ENCODE measurements at regions not wholly inside any gene's neighbourhood (a gene's known extent, or its start where the extent isn't known, plus 50 kb on each side); places are given as distances from the start of the nearest gene placed in this dataset.

GRCh38 chr10:110432084-110432483 is 65.6 kb upstream of the DUSP5 start:
- H3K27me3 ChIP-seq (ENCODE audit: low read depth, low read length): no peaks in the 10 kb centered on the region

GRCh38 chr10:110432814-110433565 is 64.7 kb upstream of the DUSP5 start:
- Histone ChIP-seq H3K36me3 (ENCODE audit: control insufficient read depth in 1 of 2, insufficient read depth in 2 of 2, low read length in 2 of 2) (no peaks in the 10 kb centered on the region), H3K9me3 (ENCODE audit: control insufficient read depth in 1 of 2, low read length in 2 of 2) (no peaks in the 10 kb centered on the region), H3K27ac (ENCODE audit: low read length) (no peak overlapping the region), H3K27me3 (ENCODE audit: low read depth, low read length) (no peaks in the 10 kb centered on the region), H3K4me1 (ENCODE audit: control insufficient read depth in 1 of 2, insufficient read depth in 2 of 2, low read length in 2 of 2) (no peaks in the 10 kb centered on the region), H3K4me3 (ENCODE audit: low read depth in 1 of 2, low read length in 2 of 2) (no peak overlapping the region)

More at GRCh38 chr10:110432084-110432483, 65.6 kb upstream of the DUSP5 start:
- Histone ChIP-seq H3K36me3 (ENCODE audit: control insufficient read depth in 1 of 2, insufficient read depth in 2 of 2, low read length in 2 of 2) (no peaks in the 10 kb centered on the region), H3K4me3 (ENCODE audit: low read depth in 1 of 2, low read length in 2 of 2) (no peak overlapping the region), H3K27ac (ENCODE audit: low read length) (no peak overlapping the region), H3K4me1 (ENCODE audit: control insufficient read depth in 1 of 2, insufficient read depth in 2 of 2, low read length in 2 of 2) (no peaks in the 10 kb centered on the region), H3K9me3 (ENCODE audit: control insufficient read depth in 1 of 2, low read length in 2 of 2) (no peaks in the 10 kb centered on the region)

- no peaks in the 10 kb centered on the region for H3K4me1 ChIP-seq (ENCODE audit: control insufficient read depth in 1 of 2, insufficient read depth in 2 of 2, low read length in 2 of 2)
- no peak overlapping the region for H3K4me3 ChIP-seq (ENCODE audit: low read depth in 1 of 2, low read length in 2 of 2)
- no peaks in the 10 kb centered on the region for H3K9me3 ChIP-seq (ENCODE audit: control insufficient read depth in 1 of 2, low read length in 2 of 2)
- H3K36me3 ChIP-seq (ENCODE audit: control insufficient read depth in 1 of 2, insufficient read depth in 2 of 2, low read length in 2 of 2): no peaks in the 10 kb centered on the region
- H3K27me3 ChIP-seq (ENCODE audit: low read depth, low read length): no peaks in the 10 kb centered on the region
- H3K27ac ChIP-seq (ENCODE audit: low read length): no peak overlapping the region
These were observed 64.0 kb upstream of the DUSP5 start for GRCh38 chr10:110433740-110434139.

GRCh38 chr10:110434489-110435096 is 63.1 kb upstream of the DUSP5 start:
- Histone ChIP-seq H3K4me1 (ENCODE audit: control insufficient read depth in 1 of 2, insufficient read depth in 2 of 2, low read length in 2 of 2) (no peaks in the 10 kb centered on the region), H3K4me3 (ENCODE audit: low read depth in 1 of 2, low read length in 2 of 2) (no peak overlapping the region), H3K27me3 (ENCODE audit: low read depth, low read length) (no peaks in the 10 kb centered on the region), H3K9me3 (ENCODE audit: control insufficient read depth in 1 of 2, low read length in 2 of 2) (no peaks in the 10 kb centered on the region), H3K36me3 (ENCODE audit: control insufficient read depth in 1 of 2, insufficient read depth in 2 of 2, low read length in 2 of 2) (no peaks in the 10 kb centered on the region), H3K27ac (ENCODE audit: low read length) (no peak overlapping the region)

GRCh38 chr10:110436554-110437350 is 61.0 kb upstream of the DUSP5 start:
- Histone ChIP-seq H3K9me3 (ENCODE audit: control insufficient read depth in 1 of 2, low read length in 2 of 2) (no peaks in the 10 kb centered on the region), H3K36me3 (ENCODE audit: control insufficient read depth in 1 of 2, insufficient read depth in 2 of 2, low read length in 2 of 2) (no peaks in the 10 kb centered on the region), H3K4me3 (ENCODE audit: low read depth in 1 of 2, low read length in 2 of 2) (no peak overlapping the region), H3K27me3 (ENCODE audit: low read depth, low read length) (no peaks in the 10 kb centered on the region), H3K27ac (ENCODE audit: low read length) (no peak overlapping the region), H3K4me1 (ENCODE audit: control insufficient read depth in 1 of 2, insufficient read depth in 2 of 2, low read length in 2 of 2) (no peaks in the 10 kb centered on the region)

DNA sequence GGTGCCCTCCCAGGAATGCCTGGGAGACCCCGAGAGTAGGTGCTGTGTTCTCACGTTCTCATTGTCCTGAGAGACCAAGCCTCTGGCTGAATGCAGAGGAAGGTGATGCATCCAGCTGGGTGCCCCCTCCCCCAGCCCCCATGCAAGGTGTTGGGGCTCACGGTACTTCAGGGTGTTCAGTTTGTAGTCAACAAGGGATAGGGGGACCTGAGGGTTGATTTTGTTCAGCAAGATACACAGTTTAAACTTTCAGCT is 60.4 kb upstream of the DUSP5 start:
- H3K4me1 ChIP-seq (ENCODE audit: control insufficient read depth in 1 of 2, insufficient read depth in 2 of 2, low read length in 2 of 2): no peaks in the 10 kb centered on the region
- H3K4me3 ChIP-seq (ENCODE audit: low read depth in 1 of 2, low read length in 2 of 2): no peak overlapping the region
- H3K9me3 ChIP-seq (ENCODE audit: control insufficient read depth in 1 of 2, low read length in 2 of 2): no peaks in the 10 kb centered on the region
- no peaks in the 10 kb centered on the region for H3K36me3 ChIP-seq (ENCODE audit: control insufficient read depth in 1 of 2, insufficient read depth in 2 of 2, low read length in 2 of 2)
- H3K27me3 ChIP-seq (ENCODE audit: low read depth, low read length): no peaks in the 10 kb centered on the region
- H3K27ac ChIP-seq (ENCODE audit: low read length): no peak overlapping the region

DNA sequence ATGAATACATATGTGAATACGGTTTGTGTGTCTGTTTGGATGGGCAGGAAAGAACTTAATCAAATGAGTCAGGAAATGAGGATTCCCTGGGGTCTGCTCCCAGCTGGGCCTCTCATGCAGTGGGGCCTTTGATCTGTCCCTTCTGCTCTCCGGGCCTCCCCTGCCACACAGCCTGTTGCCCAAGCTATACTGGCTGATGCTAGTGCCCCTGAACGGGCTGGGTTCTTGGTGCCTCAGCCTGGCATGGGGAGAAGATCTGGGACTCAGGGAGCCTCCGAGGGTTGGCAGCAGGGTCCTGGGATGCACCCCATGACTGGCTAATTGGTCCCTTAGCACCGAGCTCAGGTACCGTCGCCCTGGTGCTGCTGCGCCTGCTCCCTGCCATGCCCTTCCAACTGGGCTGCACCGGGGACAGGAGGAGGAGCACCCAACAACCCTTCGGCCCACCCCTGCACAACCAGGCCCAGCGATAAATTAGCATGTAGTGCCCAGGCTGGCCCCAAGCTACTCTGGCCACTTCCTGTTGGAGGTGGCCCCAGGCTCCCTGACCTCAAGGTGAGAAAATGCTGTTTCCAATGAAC is 59.9 kb upstream of the DUSP5 start:
- Histone ChIP-seq H3K4me1 (ENCODE audit: control insufficient read depth in 1 of 2, insufficient read depth in 2 of 2, low read length in 2 of 2) (no peaks in the 10 kb centered on the region), H3K27me3 (ENCODE audit: low read depth, low read length) (no peaks in the 10 kb centered on the region), H3K9me3 (ENCODE audit: control insufficient read depth in 1 of 2, low read length in 2 of 2) (no peaks in the 10 kb centered on the region), H3K27ac (ENCODE audit: low read length) (no peak overlapping the region), H3K4me3 (ENCODE audit: low read depth in 1 of 2, low read length in 2 of 2) (no peak overlapping the region), H3K36me3 (ENCODE audit: control insufficient read depth in 1 of 2, insufficient read depth in 2 of 2, low read length in 2 of 2) (no peaks in the 10 kb centered on the region)

DNA sequence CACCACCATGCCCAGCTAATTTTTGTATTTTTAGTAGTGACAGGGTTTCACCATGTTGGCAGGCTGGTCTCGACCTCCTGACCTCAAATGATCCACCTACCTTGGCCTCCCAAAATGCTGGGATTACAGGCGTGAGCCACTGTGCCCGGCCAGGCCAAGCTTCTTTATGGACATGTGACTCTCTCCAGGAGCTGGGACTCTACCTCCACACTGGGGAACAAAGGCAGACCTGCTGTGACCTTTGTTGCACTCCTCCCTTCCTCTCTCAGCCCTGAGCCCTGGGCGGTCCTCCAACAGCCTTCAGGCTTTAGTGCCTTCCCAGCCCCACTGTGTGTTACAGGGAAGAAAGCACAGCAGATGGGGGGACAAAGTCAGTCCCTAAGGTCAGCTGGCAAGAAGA is 55.0 kb upstream of the DUSP5 start:
- Histone ChIP-seq H3K4me3 (ENCODE audit: low read depth in 1 of 2, low read length in 2 of 2) (no peak overlapping the region), H3K27me3 (ENCODE audit: low read depth, low read length) (no peaks in the 10 kb centered on the region)

DNA sequence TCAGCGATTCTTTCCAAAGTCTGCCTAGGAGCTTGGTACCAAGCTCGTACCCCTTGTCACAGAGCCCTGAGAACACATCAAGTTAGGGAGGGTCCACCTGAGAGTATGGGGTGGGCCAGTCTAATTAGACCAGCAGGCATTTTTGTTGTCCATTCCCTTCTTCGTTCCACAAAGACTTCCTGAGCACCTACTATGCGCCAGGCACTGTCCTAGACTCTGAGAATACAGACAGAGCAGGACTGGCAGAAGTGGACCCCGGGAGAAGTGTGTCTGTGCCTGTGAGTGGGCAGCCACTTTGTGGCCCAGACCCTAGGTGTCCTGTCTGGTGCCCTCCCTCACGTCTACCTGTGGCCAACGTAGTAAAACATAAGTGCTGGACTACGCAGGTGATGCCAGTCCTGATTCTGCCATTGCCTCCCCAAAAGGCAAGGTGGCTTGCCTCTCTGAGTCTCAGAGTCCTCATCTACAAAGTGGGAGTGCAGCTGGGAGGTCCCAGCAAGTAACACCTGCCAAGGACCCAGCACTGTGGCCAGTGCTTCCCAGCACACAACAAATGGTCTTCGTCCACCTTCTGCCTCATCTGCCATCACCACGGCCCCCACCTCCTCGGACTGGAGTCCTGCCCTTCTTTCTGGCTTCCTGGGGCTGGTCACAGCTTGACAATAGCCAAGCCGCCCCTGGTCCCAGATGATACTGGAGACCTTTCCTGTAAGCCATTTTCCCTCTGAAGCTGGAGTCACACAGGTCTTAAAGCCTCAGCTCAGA is 54.3 kb upstream of the DUSP5 start:
- no peaks in the 10 kb centered on the region for H3K36me3 ChIP-seq (ENCODE audit: control insufficient read depth in 1 of 2, insufficient read depth in 2 of 2, low read length in 2 of 2)
- H3K9me3 ChIP-seq (ENCODE audit: control insufficient read depth in 1 of 2, low read length in 2 of 2): no peaks in the 10 kb centered on the region
- no peaks in the 10 kb centered on the region for H3K4me1 ChIP-seq (ENCODE audit: control insufficient read depth in 1 of 2, insufficient read depth in 2 of 2, low read length in 2 of 2)
- H3K27me3 ChIP-seq (ENCODE audit: low read depth, low read length): no peaks in the 10 kb centered on the region
- H3K27ac ChIP-seq (ENCODE audit: low read length): no peak overlapping the region
- no peak overlapping the region for H3K4me3 ChIP-seq (ENCODE audit: low read depth in 1 of 2, low read length in 2 of 2)

More for the DNA sequence above, 55.0 kb upstream of the DUSP5 start:
- Histone ChIP-seq H3K36me3 (ENCODE audit: control insufficient read depth in 1 of 2, insufficient read depth in 2 of 2, low read length in 2 of 2) (no peaks in the 10 kb centered on the region), H3K27ac (ENCODE audit: low read length) (no peak overlapping the region), H3K4me1 (ENCODE audit: control insufficient read depth in 1 of 2, insufficient read depth in 2 of 2, low read length in 2 of 2) (no peaks in the 10 kb centered on the region), H3K9me3 (ENCODE audit: control insufficient read depth in 1 of 2, low read length in 2 of 2) (no peaks in the 10 kb centered on the region)

GRCh38 chr10:110444004-110444337 is 53.7 kb upstream of the DUSP5 start:
- Histone ChIP-seq H3K4me1 (ENCODE audit: control insufficient read depth in 1 of 2, insufficient read depth in 2 of 2, low read length in 2 of 2) (no peaks in the 10 kb centered on the region), H3K27ac (ENCODE audit: low read length) (no peak overlapping the region), H3K36me3 (ENCODE audit: control insufficient read depth in 1 of 2, insufficient read depth in 2 of 2, low read length in 2 of 2) (no peaks in the 10 kb centered on the region), H3K27me3 (ENCODE audit: low read depth, low read length) (no peaks in the 10 kb centered on the region), H3K4me3 (ENCODE audit: low read depth in 1 of 2, low read length in 2 of 2) (no peak overlapping the region), H3K9me3 (ENCODE audit: control insufficient read depth in 1 of 2, low read length in 2 of 2) (no peaks in the 10 kb centered on the region)

DNA sequence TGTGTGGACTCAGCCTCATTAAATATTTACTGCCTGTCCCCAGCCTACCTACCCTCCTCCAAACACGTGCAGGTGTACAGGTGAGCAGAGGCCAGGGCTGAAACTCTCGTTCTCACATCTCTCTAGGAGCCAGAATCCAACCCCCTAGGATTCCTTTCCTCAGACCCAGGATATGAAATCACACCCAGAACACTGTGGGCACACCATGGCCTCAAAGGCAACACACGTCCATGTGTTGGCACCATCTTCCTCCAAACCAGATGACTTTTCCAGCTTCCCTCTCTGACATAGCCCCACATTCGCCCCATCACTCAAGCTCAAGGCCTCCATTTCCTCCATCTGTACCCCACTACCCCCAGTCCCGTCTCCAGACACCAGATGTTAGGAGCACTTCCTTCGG is 51.8 kb upstream of the DUSP5 start:
- Histone ChIP-seq H3K27ac (ENCODE audit: low read length) (no peak overlapping the region), H3K9me3 (ENCODE audit: control insufficient read depth in 1 of 2, low read length in 2 of 2) (no peaks in the 10 kb centered on the region), H3K27me3 (ENCODE audit: low read depth, low read length) (no peaks in the 10 kb centered on the region), H3K4me1 (ENCODE audit: control insufficient read depth in 1 of 2, insufficient read depth in 2 of 2, low read length in 2 of 2) (no peaks in the 10 kb centered on the region), H3K4me3 (ENCODE audit: low read depth in 1 of 2, low read length in 2 of 2) (no peak overlapping the region), H3K36me3 (ENCODE audit: control insufficient read depth in 1 of 2, insufficient read depth in 2 of 2, low read length in 2 of 2) (no peaks in the 10 kb centered on the region)

Data from muscle layer of duodenum (tissue), 2 donors.